ENCODE measurements at regions not wholly inside any gene's neighbourhood (a gene's known extent, or its start where the extent isn't known, plus 50 kb on each side); places are given as distances from the start of the nearest gene placed in this dataset.

- no peaks in the 10 kb centered on the region for H3K27me3 ChIP-seq (ENCODE audit: insufficient read depth, low read length, poor library complexity, severe bottlenecking)
- H3K36me3 ChIP-seq (ENCODE audit: insufficient read depth, low read length), result no peaks in the 10 kb centered on the region
- H3K27ac ChIP-seq (ENCODE audit: low read depth, low read length), result no peak overlapping the region
- H3K9me3 ChIP-seq (ENCODE audit: low read length), result no peaks in the 10 kb centered on the region
- DNase-seq, result no peak
- ChIA-PET CTCF (no interaction called here), POLR2A (no interaction called here)
- Mint-ChIP-seq H3K36me3 (peaks cover 0 to 43% (median 34%) of the 10 kb centered on the region in 3 donors), H3K9me3 (peaks cover 16 to 42% (median 25%) of the 10 kb centered on the region in 5 donors), H3K27me3 (no peaks in the 10 kb centered on the region), H3K27ac (no peak overlapping the region), H3K4me3 (no peak overlapping the region), H3K4me1 (no peaks in the 10 kb centered on the region)
- H3K4me1 ChIP-seq (ENCODE audit: insufficient read depth, low read length), result no peaks in the 10 kb centered on the region
- H3K4me3 ChIP-seq (ENCODE audit: low read length), result no peak overlapping the region
These were observed 107.8 kb upstream of the SPIN4 start for GRCh38 chrX:63458981-63459380.

- ChIA-PET CTCF (no interaction called here), POLR2A (no interaction called here)
- Histone ChIP-seq H3K4me1 (ENCODE audit: insufficient read depth, low read length) (no peaks in the 10 kb centered on the region), H3K27me3 (ENCODE audit: insufficient read depth, low read length, poor library complexity, severe bottlenecking) (no peaks in the 10 kb centered on the region), H3K36me3 (ENCODE audit: insufficient read depth, low read length) (no peaks in the 10 kb centered on the region), H3K9me3 (ENCODE audit: low read length) (no peaks in the 10 kb centered on the region), H3K4me3 (ENCODE audit: low read length) (no peak overlapping the region), H3K27ac (ENCODE audit: low read depth, low read length) (no peak overlapping the region)
- no peaks in the 10 kb centered on the region for H3K4me1 Mint-ChIP-seq
- no peak for DNase-seq
- peaks cover 8 to 70% (median 52%) of the 10 kb centered on the region in 3 donors for H3K36me3 Mint-ChIP-seq
- peak overlapping the region in 1 of 8 donors; percentile 22 for H3K27ac Mint-ChIP-seq
- no peak overlapping the region for H3K4me3 Mint-ChIP-seq
- H3K27me3 Mint-ChIP-seq, result peaks cover 0 to 1% of the 10 kb centered on the region in 2 donors
- H3K9me3 Mint-ChIP-seq, result peaks cover 17 to 73% (median 41%) of the 10 kb centered on the region in 5 donors
These were observed 102.4 kb upstream of the SPIN4 start for GRCh38 chrX:63453571-63453970.

GRCh38 chrX:63441717-63442116 lies 90.6 kb upstream of the SPIN4 start:
- no peaks in the 10 kb centered on the region for H3K36me3 ChIP-seq (ENCODE audit: insufficient read depth, low read length)
- peaks cover 0 to 2% of the 10 kb centered on the region in 2 donors for H3K27me3 Mint-ChIP-seq
- H3K27me3 ChIP-seq (ENCODE audit: insufficient read depth, low read length, poor library complexity, severe bottlenecking), result no peaks in the 10 kb centered on the region
- ChIA-PET CTCF (no interaction called here), POLR2A (no interaction called here)
- H3K27ac ChIP-seq (ENCODE audit: low read depth, low read length), result no peak overlapping the region
- no peak overlapping the region for H3K27ac Mint-ChIP-seq
- no peak overlapping the region for H3K4me3 ChIP-seq (ENCODE audit: low read length)
- H3K4me3 Mint-ChIP-seq, result no peak overlapping the region
- peaks cover 0 to 20% (median 8%) of the 10 kb centered on the region in 5 donors for H3K9me3 Mint-ChIP-seq
- H3K9me3 ChIP-seq (ENCODE audit: low read length), result no peaks in the 10 kb centered on the region
- H3K4me1 ChIP-seq (ENCODE audit: insufficient read depth, low read length), result no peaks in the 10 kb centered on the region
- peaks cover 0 to 25% (median 22%) of the 10 kb centered on the region in 3 donors for H3K36me3 Mint-ChIP-seq
- H3K4me1 Mint-ChIP-seq, result peaks cover 0 to 9% (median 0%) of the 10 kb centered on the region in 3 donors
- no peak for DNase-seq

GRCh38 chrX:63439580-63439979 lies 88.4 kb upstream of the SPIN4 start:
- POLR2A ChIA-PET, result no interaction called here
- DNase-seq, result no peak
- H3K4me3 Mint-ChIP-seq, result no peak overlapping the region
- H3K9me3 Mint-ChIP-seq, result peaks cover 0 to 20% (median 6%) of the 10 kb centered on the region in 5 donors
- H3K4me1 Mint-ChIP-seq, result peaks cover 0 to 9% (median 0%) of the 10 kb centered on the region in 3 donors
- no peak overlapping the region for H3K27ac Mint-ChIP-seq
- Histone ChIP-seq H3K36me3 (ENCODE audit: insufficient read depth, low read length) (no peaks in the 10 kb centered on the region), H3K27me3 (ENCODE audit: insufficient read depth, low read length, poor library complexity, severe bottlenecking) (no peaks in the 10 kb centered on the region), H3K27ac (ENCODE audit: low read depth, low read length) (no peak overlapping the region), H3K4me1 (ENCODE audit: insufficient read depth, low read length) (no peaks in the 10 kb centered on the region), H3K9me3 (ENCODE audit: low read length) (no peaks in the 10 kb centered on the region), H3K4me3 (ENCODE audit: low read length) (no peak overlapping the region)
- H3K27me3 Mint-ChIP-seq, result peaks cover 0 to 2% of the 10 kb centered on the region in 2 donors
- CTCF ChIA-PET, result no interaction called here
- H3K36me3 Mint-ChIP-seq, result peaks cover 0 to 32% (median 29%) of the 10 kb centered on the region in 3 donors

GRCh38 chrX:63436865-63437264 lies 85.7 kb upstream of the SPIN4 start:
- H3K9me3 Mint-ChIP-seq, result peaks cover 0 to 27% (median 6%) of the 10 kb centered on the region in 5 donors
- no peak overlapping the region for H3K27ac ChIP-seq (ENCODE audit: low read depth, low read length)
- ChIA-PET POLR2A (no interaction called here), CTCF (no interaction called here)
- peaks cover 0 to 6% of the 10 kb centered on the region in 2 donors for H3K27me3 Mint-ChIP-seq
- DNase-seq, result no peak
- H3K27me3 ChIP-seq (ENCODE audit: insufficient read depth, low read length, poor library complexity, severe bottlenecking), result no peaks in the 10 kb centered on the region
- no peak overlapping the region for H3K27ac Mint-ChIP-seq
- H3K36me3 ChIP-seq (ENCODE audit: insufficient read depth, low read length), result no peaks in the 10 kb centered on the region
- no peaks in the 10 kb centered on the region for H3K4me1 ChIP-seq (ENCODE audit: insufficient read depth, low read length)
- H3K4me3 Mint-ChIP-seq, result no peak overlapping the region
- no peaks in the 10 kb centered on the region for H3K9me3 ChIP-seq (ENCODE audit: low read length)
- H3K4me3 ChIP-seq (ENCODE audit: low read length), result no peak overlapping the region
- H3K4me1 Mint-ChIP-seq, result peaks cover 0 to 9% (median 0%) of the 10 kb centered on the region in 3 donors
- H3K36me3 Mint-ChIP-seq, result peaks cover 6 to 39% (median 23%) of the 10 kb centered on the region in 3 donors

GRCh38 chrX:63434665-63435064 lies 83.5 kb upstream of the SPIN4 start:
- Histone ChIP-seq H3K27me3 (ENCODE audit: insufficient read depth, low read length, poor library complexity, severe bottlenecking) (no peaks in the 10 kb centered on the region), H3K27ac (ENCODE audit: low read depth, low read length) (no peak overlapping the region), H3K4me1 (ENCODE audit: insufficient read depth, low read length) (no peaks in the 10 kb centered on the region), H3K4me3 (ENCODE audit: low read length) (no peak overlapping the region), H3K9me3 (ENCODE audit: low read length) (no peaks in the 10 kb centered on the region), H3K36me3 (ENCODE audit: insufficient read depth, low read length) (no peaks in the 10 kb centered on the region)
- no peak for DNase-seq
- Mint-ChIP-seq H3K9me3 (peaks cover 0 to 21% (median 6%) of the 10 kb centered on the region in 5 donors), H3K36me3 (peaks cover 6 to 32% (median 13%) of the 10 kb centered on the region in 3 donors), H3K4me3 (no peak overlapping the region), H3K4me1 (peaks cover 0 to 3% (median 0%) of the 10 kb centered on the region in 3 donors), H3K27ac (no peak overlapping the region), H3K27me3 (peaks cover 0 to 6% of the 10 kb centered on the region in 2 donors)
- POLR2A ChIA-PET, result no interaction called here
- CTCF ChIA-PET, result no interaction called here

- no peaks in the 10 kb centered on the region for H3K9me3 ChIP-seq (ENCODE audit: low read length)
- no peak for DNase-seq
- no peaks in the 10 kb centered on the region for H3K36me3 ChIP-seq (ENCODE audit: insufficient read depth, low read length)
- Mint-ChIP-seq H3K4me1 (peaks cover 0 to 3% (median 0%) of the 10 kb centered on the region in 3 donors), H3K9me3 (peaks cover 0 to 19% (median 6%) of the 10 kb centered on the region in 5 donors), H3K36me3 (peaks cover 6 to 27% (median 13%) of the 10 kb centered on the region in 3 donors), H3K27me3 (peaks cover 0 to 6% of the 10 kb centered on the region in 2 donors), H3K27ac (no peak overlapping the region), H3K4me3 (no peak overlapping the region)
- H3K27me3 ChIP-seq (ENCODE audit: insufficient read depth, low read length, poor library complexity, severe bottlenecking), result no peaks in the 10 kb centered on the region
- CTCF ChIA-PET, result no interaction called here
- no peak overlapping the region for H3K27ac ChIP-seq (ENCODE audit: low read depth, low read length)
- POLR2A ChIA-PET, result no interaction called here
- no peak overlapping the region for H3K4me3 ChIP-seq (ENCODE audit: low read length)
- no peaks in the 10 kb centered on the region for H3K4me1 ChIP-seq (ENCODE audit: insufficient read depth, low read length)
These were observed 83.1 kb upstream of the SPIN4 start for GRCh38 chrX:63434206-63434605.

- Mint-ChIP-seq H3K27me3 (peaks cover 0 to 6% of the 10 kb centered on the region in 2 donors), H3K36me3 (peaks cover 6 to 14% (median 13%) of the 10 kb centered on the region in 3 donors), H3K27ac (no peak overlapping the region), H3K4me3 (no peak overlapping the region), H3K9me3 (peaks cover 0 to 21% (median 0%) of the 10 kb centered on the region in 5 donors), H3K4me1 (no peaks in the 10 kb centered on the region)
- no peaks in the 10 kb centered on the region for H3K4me1 ChIP-seq (ENCODE audit: insufficient read depth, low read length)
- H3K4me3 ChIP-seq (ENCODE audit: low read length), result no peak overlapping the region
- no peak overlapping the region for H3K27ac ChIP-seq (ENCODE audit: low read depth, low read length)
- no peaks in the 10 kb centered on the region for H3K27me3 ChIP-seq (ENCODE audit: insufficient read depth, low read length, poor library complexity, severe bottlenecking)
- CTCF ChIA-PET, result no interaction called here
- no peaks in the 10 kb centered on the region for H3K36me3 ChIP-seq (ENCODE audit: insufficient read depth, low read length)
- DNase-seq, result no peak
- no peaks in the 10 kb centered on the region for H3K9me3 ChIP-seq (ENCODE audit: low read length)
- POLR2A ChIA-PET, result no interaction called here
These were observed 78.9 kb upstream of the SPIN4 start for GRCh38 chrX:63430026-63430425.

Measured in CD8-positive, alpha-beta memory T cell (primary cell).